HG02678 (cell line): ENCODE measurements at regions not wholly inside any gene's neighbourhood (a gene's known extent, or its start where the extent isn't known, plus 50 kb on each side); places are given as distances from the start of the nearest gene placed in this dataset.
A peak's percentile ranks its signal among the peaks of the same experiment; 100 is the strongest.
"Not testable (repeated sequence)": the region's sequence is repeated elsewhere in the genome, so short reads cannot be mapped to it uniquely, and the experiment has no call there.

Source experiments
- ATAC-seq: cut with Tn5 transposase; IDR thresholded peaks from one replicate; pipeline ENCODE4 v1.9.1; 2021; ENCODE audit warnings: mild to moderate bottlenecking, moderate library complexity; ENCODE audit not compliant: unreplicated experiment

- peak; percentile 66 for ATAC-seq
Measured at GRCh38 chr6:135129136-135129856, 51.8 kb upstream of the MYB start.

GRCh38 chr6:135128268-135128914 is 52.7 kb upstream of the MYB start:
- ATAC-seq: peak; percentile 83

- no peak for ATAC-seq
Measured at GRCh38 chr6:135126729-135127128, 54.4 kb upstream of the MYB start.

- ATAC-seq: no peak
Measured at GRCh38 chr6:135126034-135126433, 55.1 kb upstream of the MYB start.

- ATAC-seq: no peak
Measured at GRCh38 chr6:135121434-135121833, 59.7 kb upstream of the MYB start.

- ATAC-seq: no peak
Measured at GRCh38 chr6:135118134-135118730, 62.9 kb upstream of the MYB start.

- no peak for ATAC-seq
Measured at GRCh38 chr6:135117413-135117968, 62.9 kb upstream of the HBS1L start.

GRCh38 chr6:135116571-135116970 is 61.9 kb upstream of the HBS1L start:
- ATAC-seq: no peak

GRCh38 chr6:135115834-135116233 is 61.2 kb upstream of the HBS1L start:
- no peak for ATAC-seq

GRCh38 chr6:135115411-135115810 is 60.8 kb upstream of the HBS1L start:
- no peak for ATAC-seq

- ATAC-seq: peak; percentile 67
Measured at GRCh38 chr6:135114355-135115145, 59.9 kb upstream of the HBS1L start.

GRCh38 chr6:135113860-135114259 is 59.2 kb upstream of the HBS1L start:
- ATAC-seq: no peak

GRCh38 chr6:135112951-135113350 is 58.3 kb upstream of the HBS1L start:
- not testable (repeated sequence) for ATAC-seq

GRCh38 chr6:135110261-135110781 is 55.7 kb upstream of the HBS1L start:
- ATAC-seq: not testable (repeated sequence)

- no peak for ATAC-seq
Measured at GRCh38 chr6:135109761-135110160, 55.1 kb upstream of the HBS1L start.

- no peak for ATAC-seq
Measured at GRCh38 chr6:135108692-135109091, 54.1 kb upstream of the HBS1L start.

GRCh38 chr6:135106611-135107010 is 52.0 kb upstream of the HBS1L start:
- ATAC-seq: no peak

GRCh38 chr6:135105710-135106109 is 51.1 kb upstream of the HBS1L start:
- no peak for ATAC-seq

- no peak for ATAC-seq
Measured at GRCh38 chr6:135105299-135105698, 50.7 kb upstream of the HBS1L start.
